Type B pancreatic cell (in vitro differentiated cells): ENCODE measurements at regions not wholly inside any gene's neighbourhood (a gene's known extent, or its start where the extent isn't known, plus 50 kb on each side); places are given as distances from the start of the nearest gene placed in this dataset.

Experiments
- DNase-seq: peaks from one replicate; pipeline ENCODE4 v3.0.0; 2021; ENCODE audit warnings: mixed read lengths; ENCODE audit not compliant: unreplicated experiment; ENCODE audit errors: extremely low spot score
- H3K27ac Mint-ChIP-seq: 2 replicates; pipeline ENCODE4 v1.8.0; 2021; ENCODE audit warnings: mild to moderate bottlenecking, mixed read lengths
- H3K27me3 Mint-ChIP-seq: 2 replicates; pipeline ENCODE4 v1.8.0; 2021; ENCODE audit warnings: mixed read lengths
- H3K36me3 Mint-ChIP-seq: 2 replicates; pipeline ENCODE4 v1.8.0; 2021; ENCODE audit warnings: mixed read lengths
- H3K4me1 Mint-ChIP-seq: one replicate; pipeline ENCODE4 v1.8.0; 2021; ENCODE audit warnings: mixed read lengths; ENCODE audit not compliant: unreplicated experiment
- H3K4me3 Mint-ChIP-seq: 2 replicates; pipeline ENCODE4 v1.8.0; 2021; ENCODE audit warnings: mild to moderate bottlenecking, mixed read lengths
- H3K9me3 Mint-ChIP-seq: 2 replicates; pipeline ENCODE4 v1.8.0; 2021; ENCODE audit warnings: mixed read lengths
- CTCF ChIP-seq: fragments of 200-600 bp; sonication (generic); conservative IDR thresholded peaks from 2 replicates; pipeline ENCODE4 v1.5.0; 2021; ENCODE audit warnings: antibody characterized with exemption, mild to moderate bottlenecking

DNA sequence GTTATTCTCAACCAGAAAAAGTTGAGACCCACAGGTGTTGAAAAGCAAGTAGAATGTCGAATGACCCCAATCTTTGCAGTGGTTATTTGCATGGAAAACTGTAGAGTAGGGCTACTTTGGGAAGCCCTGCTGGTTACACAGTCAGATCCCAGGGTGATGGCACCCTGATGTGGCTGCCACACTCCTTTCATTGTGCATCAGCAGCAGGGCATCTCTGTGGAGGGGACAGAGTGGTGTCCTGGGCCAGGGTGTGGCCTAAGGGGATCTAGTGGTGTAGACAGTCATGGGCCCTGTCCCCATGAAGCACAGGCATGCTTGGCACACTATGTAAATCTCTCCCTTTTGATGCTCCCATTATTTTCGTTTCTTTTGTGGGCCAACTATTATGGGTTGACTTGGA lies 199.4 kb upstream of the NAV2 start:
- Mint-ChIP-seq H3K9me3 (no peaks in the 10 kb centered on the region), H3K4me1 (peaks cover under 1% of the 10 kb centered on the region), H3K27me3 (peaks cover 23% of the 10 kb centered on the region), H3K4me3 (no peak overlapping the region), H3K27ac (no peak overlapping the region), H3K36me3 (no peaks in the 10 kb centered on the region)
- no peak for DNase-seq
- TF ChIP-seq CTCF: no peak

DNA sequence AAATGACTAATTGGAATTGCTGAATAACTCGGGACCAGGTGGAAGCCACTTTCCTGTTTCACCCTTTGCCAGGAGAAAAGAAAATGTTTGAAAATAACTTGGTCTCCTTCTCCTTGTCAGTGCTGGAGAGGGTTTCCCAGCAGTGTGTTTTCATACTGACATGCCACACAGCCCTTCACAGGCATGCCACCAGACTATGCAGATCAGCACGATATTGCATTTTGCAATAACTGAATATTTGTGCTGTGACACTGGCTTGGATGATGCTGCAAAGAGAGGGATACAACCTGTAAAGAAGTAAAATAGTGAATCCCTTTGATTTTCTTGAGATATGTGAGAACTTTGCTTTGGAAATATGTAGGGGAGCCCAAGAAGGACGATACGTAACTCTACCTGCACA lies 200.0 kb upstream of the NAV2 start:
- no peak overlapping the region for H3K27ac Mint-ChIP-seq
- no peaks in the 10 kb centered on the region for H3K4me1 Mint-ChIP-seq
- no peaks in the 10 kb centered on the region for H3K9me3 Mint-ChIP-seq
- H3K27me3 Mint-ChIP-seq: peaks cover 23% of the 10 kb centered on the region
- no peak overlapping the region for H3K4me3 Mint-ChIP-seq
- no peak for TF ChIP-seq CTCF
- no peaks in the 10 kb centered on the region for H3K36me3 Mint-ChIP-seq
- DNase-seq: no peak

GRCh38 chr11:19511413-19512183 lies 201.0 kb upstream of the NAV2 start:
- H3K4me3 Mint-ChIP-seq: no peak overlapping the region
- no peaks in the 10 kb centered on the region for H3K36me3 Mint-ChIP-seq
- H3K27ac Mint-ChIP-seq: no peak overlapping the region
- DNase-seq: no peak
- peaks cover 28% of the 10 kb centered on the region for H3K27me3 Mint-ChIP-seq
- TF ChIP-seq CTCF: no peak
- H3K9me3 Mint-ChIP-seq: no peaks in the 10 kb centered on the region
- H3K4me1 Mint-ChIP-seq: no peaks in the 10 kb centered on the region

- TF ChIP-seq CTCF: no peak
- Mint-ChIP-seq H3K4me1 (no peaks in the 10 kb centered on the region), H3K4me3 (no peak overlapping the region), H3K27ac (no peak overlapping the region), H3K9me3 (no peaks in the 10 kb centered on the region), H3K36me3 (no peaks in the 10 kb centered on the region), H3K27me3 (peaks cover 28% of the 10 kb centered on the region)
- no peak for DNase-seq
Observed at GRCh38 chr11:19511066-19511412, 201.6 kb upstream of the NAV2 start.

- Mint-ChIP-seq H3K27ac (no peak overlapping the region), H3K4me3 (no peak overlapping the region), H3K36me3 (no peaks in the 10 kb centered on the region), H3K4me1 (no peaks in the 10 kb centered on the region), H3K9me3 (no peaks in the 10 kb centered on the region), H3K27me3 (peaks cover 26% of the 10 kb centered on the region)
- no peak for TF ChIP-seq CTCF
- no peak for DNase-seq
Observed at GRCh38 chr11:19510468-19510867, 202.2 kb upstream of the NAV2 start.
